ENCODE measurements at regions not wholly inside any gene's neighbourhood (a gene's known extent, or its start where the extent isn't known, plus 50 kb on each side); places are given as distances from the start of the nearest gene placed in this dataset.

DNA sequence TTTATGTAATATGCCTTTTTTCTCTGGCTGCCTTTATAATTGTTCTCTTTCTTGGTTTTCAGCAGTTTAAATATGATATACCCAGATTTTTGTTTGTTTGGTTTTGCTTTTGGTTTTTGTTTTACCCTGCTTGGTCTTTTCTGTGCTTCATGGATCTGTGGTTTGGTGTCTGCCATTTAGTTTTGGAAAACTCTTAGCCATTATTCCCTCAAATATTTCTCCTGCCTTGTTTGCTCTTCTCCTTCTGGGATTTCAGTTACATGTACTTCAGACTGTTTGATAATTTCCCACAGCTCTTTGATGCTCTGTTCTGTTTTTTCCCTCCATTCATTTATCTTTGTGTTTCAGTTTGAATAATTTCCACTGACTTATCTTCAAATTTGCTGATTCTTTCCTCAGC, 223.1 kb upstream of the BCOR start:
- Histone ChIP-seq H3K4me3 (no peak overlapping the region), H3K4me1 (no peaks in the 10 kb centered on the region), H3K9me3 (no peaks in the 10 kb centered on the region), H3K27ac (no peak overlapping the region), H3K36me3 (no peaks in the 10 kb centered on the region), H3K27me3 (no peaks in the 10 kb centered on the region)
- DNase-seq (ENCODE audit: low spot score in 2 of 2): no peak
- TF ChIP-seq POLR2AphosphoS5 (IDR thresholded peaks at IDR 0.05): no peak
- TF ChIP-seq, protein P1, sequence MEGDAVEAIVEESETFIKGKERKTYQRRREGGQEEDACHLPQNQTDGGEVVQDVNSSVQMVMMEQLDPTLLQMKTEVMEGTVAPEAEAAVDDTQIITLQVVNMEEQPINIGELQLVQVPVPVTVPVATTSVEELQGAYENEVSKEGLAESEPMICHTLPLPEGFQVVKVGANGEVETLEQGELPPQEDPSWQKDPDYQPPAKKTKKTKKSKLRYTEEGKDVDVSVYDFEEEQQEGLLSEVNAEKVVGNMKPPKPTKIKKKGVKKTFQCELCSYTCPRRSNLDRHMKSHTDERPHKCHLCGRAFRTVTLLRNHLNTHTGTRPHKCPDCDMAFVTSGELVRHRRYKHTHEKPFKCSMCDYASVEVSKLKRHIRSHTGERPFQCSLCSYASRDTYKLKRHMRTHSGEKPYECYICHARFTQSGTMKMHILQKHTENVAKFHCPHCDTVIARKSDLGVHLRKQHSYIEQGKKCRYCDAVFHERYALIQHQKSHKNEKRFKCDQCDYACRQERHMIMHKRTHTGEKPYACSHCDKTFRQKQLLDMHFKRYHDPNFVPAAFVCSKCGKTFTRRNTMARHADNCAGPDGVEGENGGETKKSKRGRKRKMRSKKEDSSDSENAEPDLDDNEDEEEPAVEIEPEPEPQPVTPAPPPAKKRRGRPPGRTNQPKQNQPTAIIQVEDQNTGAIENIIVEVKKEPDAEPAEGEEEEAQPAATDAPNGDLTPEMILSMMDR (IDR thresholded peaks at IDR 0.05): no peak
- no peak for TF ChIP-seq EP300 (IDR thresholded peaks at IDR 0.05)
- no peak for TF ChIP-seq POLR2A (IDR thresholded peaks at IDR 0.05)

DNA sequence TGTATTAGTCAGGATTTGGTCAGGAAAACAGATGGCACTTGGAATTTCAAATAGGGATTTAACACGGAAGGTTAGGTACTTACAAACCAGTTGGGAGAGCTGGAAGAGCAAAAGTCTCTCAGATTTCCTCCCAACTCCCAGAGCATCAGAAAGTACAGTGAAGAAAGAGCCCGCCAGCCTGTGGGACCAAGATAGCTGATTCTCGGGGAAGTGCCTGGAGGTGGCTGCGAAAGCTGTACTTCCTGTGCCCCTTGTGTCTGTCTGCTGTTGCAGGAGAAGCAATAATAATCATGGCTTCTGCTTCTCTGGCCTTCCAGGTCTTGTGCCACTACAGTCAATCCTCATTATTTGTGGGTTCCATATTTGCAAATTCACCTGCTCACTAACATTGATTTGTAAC, 221.0 kb upstream of the BCOR start:
- no peaks in the 10 kb centered on the region for H3K27me3 ChIP-seq
- H3K9me3 ChIP-seq: no peaks in the 10 kb centered on the region
- TF ChIP-seq EP300 (IDR thresholded peaks at IDR 0.05) (no peak), POLR2AphosphoS5 (IDR thresholded peaks at IDR 0.05) (no peak), POLR2A (IDR thresholded peaks at IDR 0.05) (no peak)
- TF ChIP-seq, protein P1 (IDR thresholded peaks at IDR 0.05): no peak
- no peak overlapping the region for H3K4me3 ChIP-seq
- no peak overlapping the region for H3K27ac ChIP-seq
- WGBS: 63% methylated on average over 4 of the region's 4 CpGs
- H3K36me3 ChIP-seq: no peaks in the 10 kb centered on the region
- no peaks in the 10 kb centered on the region for H3K4me1 ChIP-seq
- no peak for DNase-seq (ENCODE audit: low spot score in 2 of 2)

DNA sequence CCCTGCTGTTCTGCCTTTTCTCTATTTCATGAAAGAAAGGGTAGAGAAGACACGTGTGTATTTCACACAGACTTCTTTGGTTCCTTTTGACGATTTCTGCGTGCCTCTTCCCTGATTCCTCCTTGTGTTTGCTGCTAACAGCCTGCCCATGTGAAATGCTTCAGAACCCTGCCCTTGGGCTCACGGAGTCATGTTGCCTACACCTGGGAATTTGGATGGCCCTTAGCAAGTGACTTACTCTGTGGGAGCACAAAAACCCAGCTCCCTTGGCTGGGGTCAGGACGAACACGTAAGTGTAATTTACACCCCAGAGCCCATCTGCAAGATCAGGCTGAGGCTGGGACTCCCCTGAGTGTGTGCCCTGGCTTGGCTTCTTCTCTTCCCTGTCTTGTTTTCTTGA, 220.3 kb upstream of the BCOR start:
- Histone ChIP-seq H3K27me3 (no peaks in the 10 kb centered on the region), H3K27ac (no peak overlapping the region), H3K4me1 (no peaks in the 10 kb centered on the region), H3K9me3 (no peaks in the 10 kb centered on the region), H3K4me3 (no peak overlapping the region), H3K36me3 (no peaks in the 10 kb centered on the region)
- TF ChIP-seq, protein P1 (IDR thresholded peaks at IDR 0.05): no peak
- TF ChIP-seq POLR2A (IDR thresholded peaks at IDR 0.05) (no peak), POLR2AphosphoS5 (IDR thresholded peaks at IDR 0.05) (no peak)
- WGBS: 70% methylated on average over 6 of the region's 6 CpGs
- DNase-seq (ENCODE audit: low spot score in 2 of 2): no peak

DNA sequence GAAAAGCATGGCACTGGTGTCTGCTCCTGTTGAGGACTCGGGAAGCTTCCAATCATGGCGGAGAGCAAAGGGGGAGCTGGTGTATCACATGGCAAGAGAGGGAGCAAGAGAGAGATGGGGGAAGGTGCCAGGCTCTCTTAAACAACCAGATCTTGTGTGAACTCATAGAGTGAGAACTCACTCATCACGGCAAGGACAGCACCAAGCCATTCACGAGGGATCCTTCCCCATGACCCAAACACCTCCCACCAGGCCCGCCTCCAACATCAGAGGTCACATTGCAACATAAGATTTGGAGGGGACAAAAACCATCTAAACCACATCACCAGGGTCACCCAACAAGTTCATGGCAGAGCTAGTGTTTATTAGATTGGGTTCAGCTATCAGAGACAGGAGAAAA, 218.7 kb upstream of the BCOR start:
- H3K4me1 ChIP-seq: no peaks in the 10 kb centered on the region
- H3K27ac ChIP-seq: no peak overlapping the region
- no peaks in the 10 kb centered on the region for H3K9me3 ChIP-seq
- TF ChIP-seq POLR2AphosphoS5 (IDR thresholded peaks at IDR 0.05) (no peak), EP300 (IDR thresholded peaks at IDR 0.05) (no peak), POLR2A (IDR thresholded peaks at IDR 0.05) (no peak)
- TF ChIP-seq, protein P1 (IDR thresholded peaks at IDR 0.05): no peak
- DNase-seq (ENCODE audit: low spot score in 2 of 2): no peak
- no peaks in the 10 kb centered on the region for H3K36me3 ChIP-seq
- H3K4me3 ChIP-seq: no peak overlapping the region
- H3K27me3 ChIP-seq: no peaks in the 10 kb centered on the region
- 92% methylated on average over 5 of the region's 5 CpGs for WGBS

DNA sequence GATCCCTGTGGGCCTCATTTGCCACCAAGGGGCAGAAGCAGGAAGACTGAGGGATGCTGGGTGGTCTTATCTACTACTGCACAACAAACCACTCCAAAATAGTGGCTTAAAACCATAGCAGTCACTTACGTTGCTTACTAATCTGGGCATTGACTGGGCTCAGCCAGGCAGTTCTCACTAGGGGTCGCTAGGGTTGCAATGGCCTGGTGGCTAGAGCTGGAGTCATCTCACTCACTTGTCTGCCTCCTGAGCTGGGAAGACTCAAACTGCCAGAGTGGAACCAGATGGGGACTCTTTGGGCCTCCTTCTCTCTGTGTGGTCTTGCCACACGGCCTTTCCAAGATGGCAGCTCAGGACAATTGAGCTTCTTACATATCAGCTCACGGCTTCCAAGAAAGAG, 216.3 kb upstream of the BCOR start:
- Histone ChIP-seq H3K4me3 (no peak overlapping the region), H3K9me3 (no peaks in the 10 kb centered on the region), H3K27me3 (no peaks in the 10 kb centered on the region), H3K4me1 (no peaks in the 10 kb centered on the region), H3K27ac (no peak overlapping the region), H3K36me3 (no peaks in the 10 kb centered on the region)
- 60% methylated on average over 4 of the region's 4 CpGs for WGBS
- DNase-seq (ENCODE audit: low spot score in 2 of 2): no peak
- TF ChIP-seq POLR2A (IDR thresholded peaks at IDR 0.05) (no peak), EP300 (IDR thresholded peaks at IDR 0.05) (no peak), POLR2AphosphoS5 (IDR thresholded peaks at IDR 0.05) (no peak)
- TF ChIP-seq, protein P1 (IDR thresholded peaks at IDR 0.05): no peak

Data from suprapubic skin (tissue), 4 donors.